Ovary (tissue), 7 donors: ENCODE measurements at regions not wholly inside any gene's neighbourhood (a gene's known extent, or its start where the extent isn't known, plus 50 kb on each side); places are given as distances from the start of the nearest gene placed in this dataset. TPM values are rescaled to one million over a fixed set of nuclear protein-coding genes. Genes with fewer than 3 reads are reported as not detected.
A peak's percentile ranks its signal among the peaks of the same experiment; 100 is the strongest.

Source experiments
- DNase-seq, 5 donors: peaks; one replicate each; pipeline ENCODE4 v3.0.0-alpha.2; 2019 to 2020
- H3K27ac ChIP-seq, 2 donors: fragments of 200-600 bp; one replicate each; pipeline versions ENCODE4 v1.5.1 to v1.8.0; 2019 to 2022
- H3K27me3 ChIP-seq: fragments of 200-600 bp; one replicate; pipeline ENCODE4 v1.8.0; 2022
- H3K36me3 ChIP-seq: fragments of 200-600 bp; sonication (generic); one replicate; pipeline ENCODE4 v1.5.1; 2019
- H3K4me1 ChIP-seq: one replicate; pipeline ENCODE4 v1.8.1; 2013; ENCODE audit warnings: mild to moderate bottlenecking, moderate library complexity; ENCODE audit not compliant: insufficient read depth
- H3K4me3 ChIP-seq: fragments of 200-600 bp; sonication (generic); one replicate; pipeline ENCODE4 v1.5.1; 2017
- H3K9me3 ChIP-seq, 2 donors: fragments of 200-600 bp in 1 of 2; sonication (generic) in 1 of 2; one replicate each; pipeline versions ENCODE4 v1.5.1 to v1.8.1; 2013 to 2019; ENCODE audit warnings: mild to moderate bottlenecking in 1 of 2, moderate library complexity in 1 of 2
- CTCF ChIP-seq, 3 donors: fragments of 450-650 bp in 2 of 3; fragments of 200-600 bp in 1 of 3; IDR thresholded peaks; one replicate each; pipeline versions ENCODE4 v1.5.1 to v1.8.0; 2016 to 2022; ENCODE audit warnings: antibody characterized with exemption in 3 of 3, mild to moderate bottlenecking in 1 of 3
- EP300 ChIP-seq: sonication (generic); formaldehyde crosslinking; IDR thresholded peaks from one replicate; pipeline ENCODE4 v1.6.1; 2017; ENCODE audit warnings: antibody characterized with exemption
- POLR2A ChIP-seq: fragments of 450-650 bp; IDR thresholded peaks from one replicate; pipeline ENCODE4 v1.6.1; 2017; ENCODE audit warnings: antibody characterized with exemption, mild to moderate bottlenecking, moderate library complexity
- WGBS, 3 donors: extraction: QIAGEN DNeasy Blood & Tissue Kit in 1 of 3; methylation state at CpG; one replicate each; pipeline versions ENCODE4 v1.1.5 to v1.1.7; 2013 to 2017; 5-methylcytosine and 5-hydroxymethylcytosine counted together
- intact Hi-C, 4 donors: fragments of 100-400 bp; cut with DNase I; formaldehyde crosslinking; loops; one replicate each; pipeline versions ENCODE4 v1.11.0 to v1.15.1; 2022 to 2023
- small RNA-seq: library from RNA; depleted of rRNA; stranded (forward); fragments of <200 nt; gene quantifications from one replicate; pipeline ENCODE3, GENCODE V24; 2016
- donor health status: DM: no; HTN: no; CAD: no; lungs with moderate emphysema.
- donor health status: DM: no; HTN: no; CAD: no.
- donor health status: Bipolar disorder and iron deficiency.
- donor health status: DM: no; HTN: no; CAD: no.
- donor health status: DM: yes; HTN: yes; CAD: no.

DNA sequence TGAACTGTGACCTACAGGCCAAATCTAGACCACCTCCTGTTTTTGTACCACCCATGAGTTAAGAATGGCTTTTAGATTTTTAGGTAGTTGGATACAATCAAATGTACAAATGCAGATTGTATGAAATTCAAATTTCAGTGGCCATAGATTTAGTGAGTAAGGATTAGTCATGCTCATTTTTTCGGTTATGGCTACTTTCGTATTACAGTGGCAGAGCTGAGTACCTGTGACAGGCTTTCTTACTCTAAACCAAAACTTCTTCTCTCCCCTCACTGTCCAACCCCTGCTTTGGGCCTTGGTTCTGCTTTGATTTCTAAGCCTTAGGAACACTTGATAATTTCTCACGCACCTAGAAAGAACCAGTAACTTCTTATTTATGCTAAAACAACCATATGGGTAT, 82.1 kb downstream of the CDC42EP3 start:
- WGBS, 3 donors, result 88 to 94% (median 91%) methylated on average over 3 of the region's 3 CpGs
- TF ChIP-seq POLR2A (no peak), EP300 (no peak), CTCF (IDR thresholded peaks at IDR 0.05) (no peak)
- H3K27me3 ChIP-seq, result no peaks in the 10 kb centered on the region
- intact Hi-C loops, result no loop called here
- no peak overlapping the region for H3K27ac ChIP-seq
- H3K36me3 ChIP-seq, result no peaks in the 10 kb centered on the region
- H3K4me1 ChIP-seq, result peaks cover 15% of the 10 kb centered on the region
- no peak for DNase-seq
- H3K9me3 ChIP-seq, result no peaks in the 10 kb centered on the region
- H3K4me3 ChIP-seq, result no peak overlapping the region

DNA sequence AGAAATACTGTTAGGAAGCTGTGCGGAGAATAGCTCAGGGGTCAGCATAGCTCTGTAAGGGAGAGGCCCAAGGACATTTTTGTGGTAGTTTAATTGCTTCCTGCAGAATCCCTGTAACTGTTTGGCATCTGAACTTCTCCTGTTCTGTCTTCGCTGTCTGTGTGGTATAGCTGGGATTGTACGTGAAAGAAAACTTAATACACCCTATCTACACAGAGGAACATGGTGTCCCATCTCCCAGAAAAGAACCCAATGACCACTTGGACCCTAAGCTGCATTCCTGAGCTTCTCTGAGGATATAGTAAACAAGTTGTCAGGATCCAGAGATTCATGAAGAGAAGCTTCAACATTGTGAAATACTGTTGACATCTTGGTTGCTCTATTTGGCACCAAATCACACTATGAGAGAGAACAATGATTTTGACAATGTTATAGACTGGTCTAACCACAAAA, 81.3 kb downstream of the CDC42EP3 start:
- peaks cover 13% of the 10 kb centered on the region for H3K4me1 ChIP-seq
- WGBS, 3 donors, result 7 to 14% (median 10%) methylated on average over 3 of the region's 3 CpGs
- no peaks in the 10 kb centered on the region for H3K9me3 ChIP-seq

More for the DNA sequence above, 81.3 kb downstream of the CDC42EP3 start:
- DNase-seq, result peak in 2 of 5 donors; percentile 28 to 35
- TF ChIP-seq POLR2A (no peak), EP300 (no peak), CTCF (IDR thresholded peaks at IDR 0.05) (no peak)
- Histone ChIP-seq H3K27ac (no peak overlapping the region), H3K27me3 (no peaks in the 10 kb centered on the region), H3K4me3 (no peak overlapping the region), H3K36me3 (no peaks in the 10 kb centered on the region)
- intact Hi-C loops, result no loop called here

Small RNAs in the stretch of these regions (small RNA-seq; reads per million reads assigned to genes)
- not detected for gene RNU6-1116P
